ENCODE measurements at regions not wholly inside any gene's neighbourhood (a gene's known extent, or its start where the extent isn't known, plus 50 kb on each side); places are given as distances from the start of the nearest gene placed in this dataset.

GRCh38 chr7:67713451-67714056, 716.9 kb downstream of the TYW1 start:
- Histone ChIP-seq H3K27ac (no peak overlapping the region), H3K4me3 (no peak overlapping the region), H3K9ac (ENCODE audit: insufficient read length) (no peak overlapping the region), H3K9me3 (ENCODE audit: low read depth, low read length) (no peaks in the 10 kb centered on the region), H3K36me3 (ENCODE audit: insufficient read depth, low read length) (no peaks in the 10 kb centered on the region)
- TF ChIP-seq EZH2 (IDR thresholded peaks at IDR 0.05) (no peak), POLR2AphosphoS5 (IDR thresholded peaks at IDR 0.05; ENCODE audit: borderline replicate concordance, low read depth, low read length) (no peak), FOXP2 (optimal IDR thresholded peaks at IDR 0.05; ENCODE audit: control extremely low read depth, extremely low read length, insufficient read depth) (no peak)
- DNase-seq (ENCODE audit: low read depth, low spot score): no peak

GRCh38 chr7:67716729-67717128, 720.1 kb downstream of the TYW1 start:
- Histone ChIP-seq H3K4me3 (no peak overlapping the region), H3K9ac (ENCODE audit: insufficient read length) (no peak overlapping the region), H3K36me3 (ENCODE audit: insufficient read depth, low read length) (no peaks in the 10 kb centered on the region), H3K9me3 (ENCODE audit: low read depth, low read length) (no peaks in the 10 kb centered on the region), H3K27ac (no peak overlapping the region)
- TF ChIP-seq POLR2AphosphoS5 (IDR thresholded peaks at IDR 0.05; ENCODE audit: borderline replicate concordance, low read depth, low read length): no peak
- TF ChIP-seq EZH2 (IDR thresholded peaks at IDR 0.05): no peak
- TF ChIP-seq FOXP2 (optimal IDR thresholded peaks at IDR 0.05; ENCODE audit: control extremely low read depth, extremely low read length, insufficient read depth): no peak
- no peak for DNase-seq (ENCODE audit: low read depth, low spot score)

GRCh38 chr7:67723591-67723990, 727.0 kb downstream of the TYW1 start:
- Histone ChIP-seq H3K9ac (ENCODE audit: insufficient read length) (no peak overlapping the region), H3K27ac (no peak overlapping the region), H3K9me3 (ENCODE audit: low read depth, low read length) (no peaks in the 10 kb centered on the region), H3K36me3 (ENCODE audit: insufficient read depth, low read length) (no peaks in the 10 kb centered on the region), H3K4me3 (no peak overlapping the region)
- no peak for DNase-seq (ENCODE audit: low read depth, low spot score)
- no peak for TF ChIP-seq FOXP2 (optimal IDR thresholded peaks at IDR 0.05; ENCODE audit: control extremely low read depth, extremely low read length, insufficient read depth)
- TF ChIP-seq EZH2 (IDR thresholded peaks at IDR 0.05): no peak
- no peak for TF ChIP-seq POLR2AphosphoS5 (IDR thresholded peaks at IDR 0.05; ENCODE audit: borderline replicate concordance, low read depth, low read length)

- no peaks in the 10 kb centered on the region for H3K9me3 ChIP-seq (ENCODE audit: low read depth, low read length)
- no peak overlapping the region for H3K27ac ChIP-seq
- TF ChIP-seq FOXP2 (optimal IDR thresholded peaks at IDR 0.05; ENCODE audit: control extremely low read depth, extremely low read length, insufficient read depth) (no peak), POLR2AphosphoS5 (IDR thresholded peaks at IDR 0.05; ENCODE audit: borderline replicate concordance, low read depth, low read length) (no peak), EZH2 (IDR thresholded peaks at IDR 0.05) (no peak)
- H3K36me3 ChIP-seq (ENCODE audit: insufficient read depth, low read length): no peaks in the 10 kb centered on the region
- H3K4me3 ChIP-seq: no peak overlapping the region
- no peak overlapping the region for H3K9ac ChIP-seq (ENCODE audit: insufficient read length)
- DNase-seq (ENCODE audit: low read depth, low spot score): no peak
Measured at GRCh38 chr7:67724435-67724834, 727.8 kb downstream of the TYW1 start.

DNA sequence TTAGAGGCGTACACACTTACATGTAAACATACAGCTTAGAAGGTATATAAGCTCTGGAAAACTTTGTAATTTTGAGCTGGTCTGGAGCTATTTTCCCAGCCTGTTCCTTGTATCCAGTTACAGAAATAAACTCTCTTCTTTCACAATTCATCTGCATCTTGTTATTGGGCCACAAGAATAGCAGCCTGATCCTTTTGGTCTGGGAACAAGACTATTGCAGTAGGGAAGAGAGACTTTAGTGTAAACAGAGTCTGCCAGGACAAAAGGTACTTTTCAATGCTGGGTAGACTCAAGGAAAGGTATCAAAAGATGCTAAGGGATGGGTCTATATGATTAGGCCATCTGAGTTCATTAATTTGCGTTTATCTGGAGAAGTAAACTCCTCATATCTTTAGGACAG, 728.3 kb downstream of the TYW1 start:
- no peak for DNase-seq (ENCODE audit: low read depth, low spot score)
- Histone ChIP-seq H3K4me3 (no peak overlapping the region), H3K9me3 (ENCODE audit: low read depth, low read length) (no peaks in the 10 kb centered on the region), H3K9ac (ENCODE audit: insufficient read length) (no peak overlapping the region), H3K36me3 (ENCODE audit: insufficient read depth, low read length) (no peaks in the 10 kb centered on the region), H3K27ac (no peak overlapping the region)
- TF ChIP-seq POLR2AphosphoS5 (IDR thresholded peaks at IDR 0.05; ENCODE audit: borderline replicate concordance, low read depth, low read length): no peak
- TF ChIP-seq EZH2 (IDR thresholded peaks at IDR 0.05): no peak
- TF ChIP-seq FOXP2 (optimal IDR thresholded peaks at IDR 0.05; ENCODE audit: control extremely low read depth, extremely low read length, insufficient read depth): no peak

- no peak overlapping the region for H3K27ac ChIP-seq
- no peaks in the 10 kb centered on the region for H3K9me3 ChIP-seq (ENCODE audit: low read depth, low read length)
- H3K4me3 ChIP-seq: no peak overlapping the region
- H3K9ac ChIP-seq (ENCODE audit: insufficient read length): no peak overlapping the region
- DNase-seq (ENCODE audit: low read depth, low spot score): no peak
- H3K36me3 ChIP-seq (ENCODE audit: insufficient read depth, low read length): no peaks in the 10 kb centered on the region
- TF ChIP-seq POLR2AphosphoS5 (IDR thresholded peaks at IDR 0.05; ENCODE audit: borderline replicate concordance, low read depth, low read length): no peak
- TF ChIP-seq EZH2 (IDR thresholded peaks at IDR 0.05): no peak
- no peak for TF ChIP-seq FOXP2 (optimal IDR thresholded peaks at IDR 0.05; ENCODE audit: control extremely low read depth, extremely low read length, insufficient read depth)
Measured at GRCh38 chr7:67725423-67725822, 728.8 kb downstream of the TYW1 start.

GRCh38 chr7:67729771-67730170, 733.1 kb downstream of the TYW1 start:
- no peak overlapping the region for H3K27ac ChIP-seq
- no peaks in the 10 kb centered on the region for H3K9me3 ChIP-seq (ENCODE audit: low read depth, low read length)
- no peak overlapping the region for H3K4me3 ChIP-seq
- DNase-seq (ENCODE audit: low read depth, low spot score): no peak
- no peaks in the 10 kb centered on the region for H3K36me3 ChIP-seq (ENCODE audit: insufficient read depth, low read length)
- H3K9ac ChIP-seq (ENCODE audit: insufficient read length): no peak overlapping the region
- TF ChIP-seq FOXP2 (optimal IDR thresholded peaks at IDR 0.05; ENCODE audit: control extremely low read depth, extremely low read length, insufficient read depth) (no peak), EZH2 (IDR thresholded peaks at IDR 0.05) (no peak), POLR2AphosphoS5 (IDR thresholded peaks at IDR 0.05; ENCODE audit: borderline replicate concordance, low read depth, low read length) (no peak)

DNA sequence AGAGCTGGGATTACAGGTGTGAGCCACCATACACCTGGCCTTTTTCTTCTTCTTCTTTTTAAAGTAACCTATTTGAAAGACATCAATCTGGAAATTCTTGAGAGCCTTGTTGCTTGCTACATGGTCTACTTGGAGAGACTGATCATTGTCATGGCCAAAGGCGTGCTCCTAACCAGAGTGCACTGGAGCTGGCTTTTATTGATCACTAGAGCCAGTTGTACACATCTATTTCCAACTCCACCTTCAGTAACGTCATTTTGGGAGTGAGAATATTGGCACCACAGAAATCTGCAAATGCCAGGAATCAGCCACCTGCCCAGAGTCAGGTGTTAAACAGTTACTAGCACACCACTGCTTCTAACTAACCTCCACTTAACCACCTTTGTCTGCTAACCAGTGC, 735.1 kb downstream of the TYW1 start:
- Histone ChIP-seq H3K9ac (ENCODE audit: insufficient read length) (no peak overlapping the region), H3K36me3 (ENCODE audit: insufficient read depth, low read length) (no peaks in the 10 kb centered on the region), H3K27ac (no peak overlapping the region), H3K9me3 (ENCODE audit: low read depth, low read length) (no peaks in the 10 kb centered on the region), H3K4me3 (no peak overlapping the region)
- no peak for DNase-seq (ENCODE audit: low read depth, low spot score)
- no peak for TF ChIP-seq FOXP2 (optimal IDR thresholded peaks at IDR 0.05; ENCODE audit: control extremely low read depth, extremely low read length, insufficient read depth)
- TF ChIP-seq EZH2 (IDR thresholded peaks at IDR 0.05): no peak
- no peak for TF ChIP-seq POLR2AphosphoS5 (IDR thresholded peaks at IDR 0.05; ENCODE audit: borderline replicate concordance, low read depth, low read length)

GRCh38 chr7:67732898-67733297, 736.3 kb downstream of the TYW1 start:
- DNase-seq (ENCODE audit: low read depth, low spot score): no peak
- Histone ChIP-seq H3K36me3 (ENCODE audit: insufficient read depth, low read length) (no peaks in the 10 kb centered on the region), H3K27ac (no peak overlapping the region), H3K4me3 (no peak overlapping the region), H3K9ac (ENCODE audit: insufficient read length) (no peak overlapping the region), H3K9me3 (ENCODE audit: low read depth, low read length) (no peaks in the 10 kb centered on the region)
- TF ChIP-seq POLR2AphosphoS5 (IDR thresholded peaks at IDR 0.05; ENCODE audit: borderline replicate concordance, low read depth, low read length) (no peak), EZH2 (IDR thresholded peaks at IDR 0.05) (no peak), FOXP2 (optimal IDR thresholded peaks at IDR 0.05; ENCODE audit: control extremely low read depth, extremely low read length, insufficient read depth) (no peak)
